Nucleus accumbens (tissue), 56 donors: ENCODE measurements at regions not wholly inside any gene's neighbourhood (a gene's known extent, or its start where the extent isn't known, plus 50 kb on each side); places are given as distances from the start of the nearest gene placed in this dataset.

Experiments
- DNase-seq, 56 donors: peaks; one replicate each; lab custom pipeline; 2025; lab: John Stamatoyannopoulos, UW

- DNase-seq = no peak
Observed at GRCh38 chr3:10555263-10555662, 49.9 kb upstream of the ATP2B2 start.

- DNase-seq = no peak
Observed at GRCh38 chr3:10556312-10556711, 50.9 kb upstream of the ATP2B2 start.

DNA sequence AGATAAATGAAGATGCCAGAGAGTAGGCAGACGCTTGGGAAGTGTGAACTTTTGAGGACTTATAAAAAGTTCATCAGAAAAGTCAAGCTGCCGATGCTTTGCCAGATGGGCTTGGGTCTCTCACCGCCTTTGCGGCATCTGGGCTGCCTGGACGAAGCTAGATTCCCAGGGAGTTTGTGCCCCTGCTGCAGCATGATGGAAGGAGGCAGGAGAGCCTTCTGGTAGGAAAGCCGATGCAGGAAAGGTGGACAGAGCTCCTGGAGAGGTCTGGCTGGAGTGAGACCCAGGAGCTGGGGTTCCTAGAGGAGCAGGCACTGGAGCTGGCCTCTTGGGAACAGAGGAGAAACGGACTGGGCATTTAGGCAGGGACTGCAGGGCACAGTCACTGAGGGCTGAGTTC, 51.9 kb upstream of the ATP2B2 start:
- no peak for DNase-seq

GRCh38 chr3:10557781-10558373, 52.5 kb upstream of the ATP2B2 start:
- DNase-seq = no peak

- DNase-seq = no peak
Observed at GRCh38 chr3:10558736-10559135, 53.4 kb upstream of the ATP2B2 start.

- no peak for DNase-seq
Observed at GRCh38 chr3:10560060-10560861, 54.9 kb upstream of the ATP2B2 start.

- DNase-seq = no peak
Observed at GRCh38 chr3:10561162-10561945, 56.0 kb upstream of the ATP2B2 start.

GRCh38 chr3:10561946-10562560, 56.7 kb upstream of the ATP2B2 start:
- DNase-seq = no peak

DNA sequence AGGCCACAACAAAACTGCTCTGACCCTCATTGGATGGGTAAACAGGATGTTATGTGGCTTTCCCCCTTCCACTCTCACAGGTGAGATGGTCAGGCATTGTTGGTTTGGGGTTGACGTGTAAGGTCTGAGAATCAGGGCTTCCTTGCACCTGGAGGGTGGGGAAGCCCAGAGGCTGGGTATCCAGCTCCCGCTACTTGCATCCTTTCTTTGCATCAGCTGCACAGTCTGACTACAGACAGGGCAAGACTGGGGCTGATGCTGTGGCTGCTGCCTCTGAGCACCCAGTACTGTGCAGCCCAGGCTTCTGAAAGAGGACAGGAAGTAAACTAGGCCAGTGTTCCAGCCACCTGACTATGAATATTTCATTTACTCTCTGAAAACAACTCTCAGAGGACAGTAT, 58.0 kb upstream of the ATP2B2 start:
- DNase-seq = no peak

DNA sequence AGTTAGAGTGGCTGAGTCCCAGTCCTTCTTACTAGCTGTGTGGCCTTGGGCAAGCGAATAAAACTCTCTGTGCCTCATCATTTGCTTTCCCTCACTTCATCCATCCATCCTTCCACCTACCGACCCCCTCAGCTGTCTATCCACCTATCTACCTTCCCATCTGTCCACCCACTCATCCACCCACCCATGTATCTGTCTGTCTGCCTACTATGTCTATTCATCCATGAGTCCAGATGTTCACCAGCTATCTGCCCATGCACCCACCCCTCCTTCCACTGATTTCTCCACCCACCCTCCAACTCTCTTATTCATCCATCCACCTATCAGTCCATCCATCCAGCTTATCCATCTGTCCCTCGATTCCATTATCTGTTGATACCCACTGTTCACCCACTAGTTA, 60.4 kb upstream of the ATP2B2 start:
- no peak for DNase-seq

DNA sequence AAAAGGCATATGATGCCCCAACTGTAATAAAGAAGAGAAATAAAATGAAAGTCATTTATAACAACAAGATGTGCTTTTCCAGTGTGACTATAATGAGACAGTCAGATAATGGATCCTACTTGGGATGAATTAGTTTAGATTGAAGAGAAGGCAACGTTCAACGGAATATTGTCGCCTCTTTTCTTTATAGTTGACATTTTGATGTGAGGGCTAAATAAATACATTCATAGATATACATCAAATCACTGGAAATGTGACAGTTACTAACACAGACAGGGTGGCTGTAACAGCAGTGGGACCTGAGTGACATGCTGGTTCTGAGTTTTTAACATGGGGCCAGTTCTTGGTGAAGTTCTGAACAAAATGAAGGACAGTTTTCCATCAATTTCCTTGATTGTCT, 61.1 kb upstream of the ATP2B2 start:
- DNase-seq = no peak

GRCh38 chr3:10568549-10568948, 63.2 kb upstream of the ATP2B2 start:
- no peak for DNase-seq

- peak in 25 of 56 donors; percentile 12 to 66 (median 30) for DNase-seq
Observed at GRCh38 chr3:10570196-10570946, 65.0 kb upstream of the ATP2B2 start.

DNA sequence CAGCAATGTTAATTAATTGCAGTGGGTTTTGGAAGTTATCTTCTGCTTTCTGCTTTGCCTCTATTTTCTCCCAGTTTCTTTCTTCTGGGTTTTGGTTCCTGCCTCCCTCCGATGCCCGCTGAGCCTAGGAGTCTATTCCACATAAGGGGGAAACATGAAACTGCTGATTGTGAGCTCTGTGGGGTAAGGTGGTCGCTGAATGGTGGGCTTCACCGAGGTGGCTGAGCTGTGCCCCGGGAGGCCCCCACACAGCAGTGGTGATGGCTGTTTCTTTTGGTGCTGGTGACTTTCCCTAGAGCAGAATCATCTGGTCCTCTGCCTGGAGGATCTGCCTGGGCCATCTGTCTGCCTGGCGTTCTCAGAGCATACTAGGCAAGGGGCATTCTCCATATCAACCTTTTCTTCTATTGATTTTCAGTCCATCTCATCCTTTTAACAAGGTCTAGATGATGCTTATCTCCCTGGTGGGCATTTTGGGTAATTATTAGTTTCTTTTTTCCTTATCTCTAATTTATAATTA, 68.8 kb upstream of the ATP2B2 start:
- DNase-seq = no peak

DNA sequence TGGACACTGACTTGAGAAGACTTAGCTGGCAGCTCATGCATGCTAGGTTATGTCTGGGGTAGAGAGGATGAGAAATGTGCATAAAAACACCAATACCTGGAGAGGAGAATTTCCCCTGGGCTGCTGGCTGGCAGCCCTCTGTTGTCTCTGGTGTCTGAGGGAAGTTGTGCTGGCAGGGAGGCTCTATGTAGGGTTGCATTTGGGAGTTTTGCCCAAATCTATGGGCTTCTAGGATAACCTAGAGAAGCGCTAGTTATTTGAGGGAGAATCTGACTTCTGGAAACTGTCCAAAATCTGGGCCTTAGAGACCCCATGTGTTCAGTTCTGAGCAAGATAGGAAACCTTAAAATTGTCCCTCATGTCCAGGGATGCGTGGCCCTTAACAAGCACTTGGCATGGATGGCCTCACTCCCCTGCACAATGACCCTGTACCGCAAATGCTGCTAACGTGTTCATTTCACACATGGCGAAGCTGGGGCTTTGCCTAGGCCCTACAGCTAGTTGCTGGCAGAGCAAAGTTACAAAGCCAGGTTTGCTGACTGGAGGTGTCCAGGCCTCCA, 70.3 kb upstream of the ATP2B2 start:
- DNase-seq = no peak

DNA sequence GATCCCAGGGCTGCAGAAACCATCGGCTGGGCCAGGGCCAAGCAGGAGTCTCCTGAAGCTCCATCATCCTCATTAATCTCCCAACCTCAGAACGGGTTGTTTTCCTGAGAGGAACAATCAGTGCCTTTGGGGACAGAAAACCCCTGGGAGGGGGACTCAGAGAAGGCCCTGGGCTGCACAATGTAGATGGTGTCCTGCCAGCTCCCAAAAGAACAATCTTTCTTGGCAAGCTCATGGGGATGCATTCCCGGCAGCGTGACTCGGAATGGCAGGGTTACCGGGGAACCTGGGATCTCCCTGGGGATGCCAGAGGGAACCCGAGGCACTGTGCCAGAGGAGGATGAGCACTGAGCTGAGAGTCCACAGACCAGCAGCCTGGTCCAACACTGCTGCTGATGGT, 72.1 kb upstream of the ATP2B2 start:
- peak in 6 of 56 donors; percentile 6 to 35 (median 26) for DNase-seq

GRCh38 chr3:10580426-10580825, 75.0 kb upstream of the ATP2B2 start:
- peak in 13 of 56 donors; percentile 8 to 41 (median 20) for DNase-seq

DNA sequence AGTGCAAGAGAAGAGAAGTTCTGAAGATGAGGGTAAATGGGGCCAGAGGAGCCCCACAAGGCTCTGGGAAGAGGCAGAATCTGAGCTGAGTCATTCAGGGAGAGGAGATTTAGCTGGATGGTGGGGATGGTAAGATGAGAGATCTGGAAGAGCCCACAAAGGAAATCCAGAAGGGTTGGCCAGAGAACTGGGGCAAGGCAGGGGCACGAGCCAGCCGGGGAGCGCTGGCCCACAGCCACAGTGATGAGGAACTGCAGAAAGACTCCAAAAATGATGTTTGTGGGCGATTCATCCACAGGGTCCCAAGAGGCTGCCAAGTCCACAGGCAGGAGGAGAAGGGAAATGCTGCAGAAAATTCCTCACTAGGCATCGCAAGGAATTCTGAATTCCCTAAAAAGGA, 75.9 kb upstream of the ATP2B2 start:
- DNase-seq = peak in 5 of 56 donors; percentile 13 to 32 (median 13)

GRCh38 chr3:10581716-10582115, 76.3 kb upstream of the ATP2B2 start:
- no peak for DNase-seq

DNA sequence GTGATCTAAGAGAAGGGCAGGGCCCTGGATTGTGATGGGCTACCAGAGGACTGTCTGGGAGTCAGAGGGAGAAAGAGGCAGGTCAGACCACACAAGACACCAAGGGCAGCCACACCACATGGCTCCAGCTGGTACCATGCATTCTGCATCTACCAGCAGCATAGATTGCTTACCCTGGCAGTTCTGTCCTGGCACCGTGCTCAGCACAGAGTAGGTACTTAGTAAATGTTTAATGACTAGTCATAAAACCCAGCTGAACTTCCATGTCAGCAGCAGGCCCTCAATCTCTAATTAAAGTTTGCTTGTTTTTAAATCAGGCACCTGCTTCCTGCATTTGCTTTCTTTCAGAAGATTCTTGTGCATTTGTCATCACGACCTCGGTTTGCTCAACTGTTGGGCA, 77.3 kb upstream of the ATP2B2 start:
- no peak for DNase-seq
